LNCaP clone FGC (cell line): ENCODE measurements at regions not wholly inside any gene's neighbourhood (a gene's known extent, or its start where the extent isn't known, plus 50 kb on each side); places are given as distances from the start of the nearest gene placed in this dataset.

Experiments used
- DNase-seq: peaks from one replicate; pipeline ENCODE4 v3.0.0-alpha.2; 2011; ENCODE audit warnings: low read depth
- H3K4me3 ChIP-seq: 2 replicates; pipeline ENCODE4 v1.5.1; 2011; ENCODE audit warnings: mild to moderate bottlenecking, low read depth, low read length, control low read depth
- TF ChIP-seq, protein P1 (sequence below): IDR thresholded peaks from 2 replicates; pipeline ENCODE4 v1.5.1; 2012; ENCODE audit warnings: mild to moderate bottlenecking; ENCODE audit not compliant: control insufficient read depth, insufficient read depth; ENCODE audit errors: extremely low read depth

DNA sequence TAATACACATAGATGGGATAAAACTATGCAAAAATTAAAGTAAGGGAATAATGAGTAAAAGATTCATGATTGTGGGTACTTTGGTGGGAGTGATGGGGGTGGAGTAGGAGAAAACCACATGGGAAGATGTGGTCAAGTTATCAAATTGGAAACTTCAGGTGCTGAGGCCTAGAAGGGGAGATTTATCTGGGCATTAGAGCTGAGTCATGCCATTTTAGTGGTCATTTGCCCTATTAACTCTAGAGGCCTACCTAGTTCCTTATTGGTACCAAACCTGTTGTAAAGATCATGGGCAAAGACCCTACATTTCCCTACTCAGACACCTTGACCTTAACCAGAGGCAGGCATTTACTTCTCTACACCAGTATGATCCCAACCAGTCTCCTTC lies 125.9 kb upstream of the BCL6 start:
- TF ChIP-seq, protein P1, sequence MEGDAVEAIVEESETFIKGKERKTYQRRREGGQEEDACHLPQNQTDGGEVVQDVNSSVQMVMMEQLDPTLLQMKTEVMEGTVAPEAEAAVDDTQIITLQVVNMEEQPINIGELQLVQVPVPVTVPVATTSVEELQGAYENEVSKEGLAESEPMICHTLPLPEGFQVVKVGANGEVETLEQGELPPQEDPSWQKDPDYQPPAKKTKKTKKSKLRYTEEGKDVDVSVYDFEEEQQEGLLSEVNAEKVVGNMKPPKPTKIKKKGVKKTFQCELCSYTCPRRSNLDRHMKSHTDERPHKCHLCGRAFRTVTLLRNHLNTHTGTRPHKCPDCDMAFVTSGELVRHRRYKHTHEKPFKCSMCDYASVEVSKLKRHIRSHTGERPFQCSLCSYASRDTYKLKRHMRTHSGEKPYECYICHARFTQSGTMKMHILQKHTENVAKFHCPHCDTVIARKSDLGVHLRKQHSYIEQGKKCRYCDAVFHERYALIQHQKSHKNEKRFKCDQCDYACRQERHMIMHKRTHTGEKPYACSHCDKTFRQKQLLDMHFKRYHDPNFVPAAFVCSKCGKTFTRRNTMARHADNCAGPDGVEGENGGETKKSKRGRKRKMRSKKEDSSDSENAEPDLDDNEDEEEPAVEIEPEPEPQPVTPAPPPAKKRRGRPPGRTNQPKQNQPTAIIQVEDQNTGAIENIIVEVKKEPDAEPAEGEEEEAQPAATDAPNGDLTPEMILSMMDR, result no peak
- no peak overlapping the region for H3K4me3 ChIP-seq
- DNase-seq, result no peak

DNA sequence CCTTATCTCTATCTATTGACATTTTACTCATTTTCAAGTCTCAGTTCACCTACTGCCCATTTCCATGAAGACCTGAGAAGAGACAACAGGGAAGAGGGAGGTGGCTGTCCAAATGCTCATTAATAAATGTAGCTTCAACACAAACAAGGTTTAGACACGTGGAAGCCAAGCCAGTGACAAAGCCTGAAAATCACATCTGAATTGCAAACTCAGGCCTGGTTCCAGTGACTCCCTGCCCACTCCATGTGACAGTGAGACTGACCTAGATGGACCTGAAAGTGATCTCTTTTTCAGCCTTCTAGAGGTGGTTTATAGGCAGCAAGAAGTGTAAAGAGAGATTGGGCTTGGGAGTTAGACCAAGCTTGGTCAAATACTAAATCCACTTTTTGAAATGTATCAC lies 126.6 kb upstream of the BCL6 start:
- no peak for DNase-seq
- TF ChIP-seq, protein P1, result no peak
- H3K4me3 ChIP-seq, result no peak overlapping the region

GRCh38 chr3:187873843-187874242 lies 128.6 kb upstream of the BCL6 start:
- TF ChIP-seq, protein P1, result no peak
- no peak for DNase-seq
- H3K4me3 ChIP-seq, result no peak overlapping the region

DNA sequence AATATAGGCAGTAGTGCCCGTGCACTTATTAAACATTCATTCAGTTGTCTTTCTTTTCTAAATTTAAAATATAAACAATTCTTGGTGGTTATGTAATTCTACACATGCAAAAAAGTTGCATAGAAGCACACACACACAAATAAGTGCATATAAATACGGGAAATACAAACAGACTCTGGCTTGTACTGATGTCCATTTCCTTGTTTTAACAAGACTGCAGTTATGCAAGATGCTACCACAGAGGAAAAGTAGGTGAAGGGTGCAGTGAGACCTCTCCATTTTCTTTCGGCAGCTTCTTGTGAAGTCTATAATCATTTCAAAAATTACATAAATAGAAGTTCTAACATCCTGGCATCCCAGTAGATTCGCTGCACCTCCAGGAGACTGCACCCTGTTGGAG lies 130.6 kb upstream of the BCL6 start:
- TF ChIP-seq, protein P1, result no peak
- H3K4me3 ChIP-seq, result no peak overlapping the region
- peak; percentile 13 for DNase-seq

DNA sequence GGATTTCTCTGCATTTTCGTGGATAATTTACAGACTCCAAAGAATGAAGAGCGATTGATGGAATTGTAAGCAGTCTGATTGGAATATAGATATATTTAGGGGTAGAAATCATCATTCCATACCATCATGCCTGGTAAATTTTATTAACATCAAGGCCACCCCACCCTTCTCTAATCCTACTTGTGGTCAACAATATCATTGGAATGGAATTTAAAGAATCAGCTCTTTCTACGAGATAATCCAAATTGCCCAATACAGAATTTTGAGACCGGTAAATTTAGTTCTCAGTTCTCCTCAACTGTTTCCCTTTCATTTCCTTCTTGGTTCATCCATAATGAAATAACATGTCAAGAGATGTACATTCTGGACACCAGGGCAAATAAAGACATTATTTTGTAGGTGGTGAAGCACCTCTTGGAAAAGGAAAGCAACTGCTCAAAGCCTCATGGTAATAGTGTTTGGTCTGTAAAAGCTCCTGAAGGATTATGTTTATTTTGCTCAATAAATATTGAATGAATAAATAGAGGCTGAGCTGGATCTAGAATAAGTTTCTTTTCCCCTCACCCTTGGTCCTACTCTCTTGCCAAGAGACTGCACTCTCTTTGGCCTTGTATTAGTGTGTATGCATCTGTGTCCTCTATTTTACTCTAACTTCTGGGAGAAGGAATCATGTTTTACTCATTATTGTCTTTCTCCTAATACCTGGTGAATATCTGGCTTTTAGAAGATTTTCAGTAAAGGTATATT lies 133.7 kb upstream of the BCL6 start:
- TF ChIP-seq, protein P1, result no peak
- no peak overlapping the region for H3K4me3 ChIP-seq
- DNase-seq, result peak; percentile 50

DNA sequence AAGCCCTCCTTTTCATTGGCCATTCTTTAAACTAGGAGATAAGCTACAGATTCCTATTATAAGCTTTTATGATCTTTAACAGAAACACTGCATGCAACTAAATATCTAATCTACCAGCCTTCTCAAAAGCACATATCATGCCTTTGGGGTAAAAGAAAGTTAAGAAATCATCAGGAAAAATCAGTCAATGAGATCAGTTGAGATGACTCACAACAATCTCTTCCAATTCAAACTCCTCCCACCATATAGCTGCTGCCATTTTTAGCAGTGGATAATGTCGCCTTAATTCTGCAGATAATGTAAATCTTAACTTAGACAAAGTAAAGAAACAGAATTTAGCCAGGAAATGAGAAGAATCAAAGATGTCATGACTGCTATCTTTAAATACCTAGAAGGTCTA lies 135.2 kb upstream of the BCL6 start:
- H3K4me3 ChIP-seq, result no peak overlapping the region
- DNase-seq, result no peak
- TF ChIP-seq, protein P1, result no peak

GRCh38 chr3:187880851-187881250 lies 135.6 kb upstream of the BCL6 start:
- H3K4me3 ChIP-seq, result no peak overlapping the region
- no peak for DNase-seq
- TF ChIP-seq, protein P1, result no peak
